ENCODE measurements at regions not wholly inside any gene's neighbourhood (a gene's known extent, or its start where the extent isn't known, plus 50 kb on each side); places are given as distances from the start of the nearest gene placed in this dataset.

DNA sequence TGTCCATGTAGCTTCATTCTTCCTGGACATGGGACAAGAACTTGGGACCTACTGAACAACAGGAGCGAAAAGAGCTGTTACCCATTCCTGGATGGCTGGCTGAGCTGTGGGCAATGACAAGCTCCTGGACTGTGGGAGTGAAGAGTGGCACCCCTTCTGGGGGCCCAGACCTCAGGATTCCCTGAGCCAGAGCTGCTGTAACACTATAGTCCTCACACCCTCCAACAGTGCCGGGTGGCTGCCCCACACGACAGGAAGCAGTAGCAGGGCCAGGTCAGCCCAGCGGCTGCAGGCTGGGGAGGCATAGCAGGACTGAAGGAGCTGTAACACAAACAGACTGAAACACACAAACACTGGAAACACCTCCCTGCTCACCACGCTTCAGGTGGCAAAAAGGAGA is 169.7 kb upstream of the IRX2 start:
- H3K4me1 ChIP-seq (ENCODE audit: insufficient read depth, poor library complexity, severe bottlenecking) = no peaks in the 10 kb centered on the region
- DNase-seq (ENCODE audit: low spot score) (no peak), ATAC-seq (ENCODE audit: low read depth) (no peak)
- peaks cover 5% of the 10 kb centered on the region for H3K9me3 ChIP-seq (ENCODE audit: severe bottlenecking)
- no peak overlapping the region for H3K4me3 ChIP-seq (ENCODE audit: severe bottlenecking)
- no peaks in the 10 kb centered on the region for H3K36me3 ChIP-seq (ENCODE audit: low read depth)
- TF ChIP-seq, protein P1, sequence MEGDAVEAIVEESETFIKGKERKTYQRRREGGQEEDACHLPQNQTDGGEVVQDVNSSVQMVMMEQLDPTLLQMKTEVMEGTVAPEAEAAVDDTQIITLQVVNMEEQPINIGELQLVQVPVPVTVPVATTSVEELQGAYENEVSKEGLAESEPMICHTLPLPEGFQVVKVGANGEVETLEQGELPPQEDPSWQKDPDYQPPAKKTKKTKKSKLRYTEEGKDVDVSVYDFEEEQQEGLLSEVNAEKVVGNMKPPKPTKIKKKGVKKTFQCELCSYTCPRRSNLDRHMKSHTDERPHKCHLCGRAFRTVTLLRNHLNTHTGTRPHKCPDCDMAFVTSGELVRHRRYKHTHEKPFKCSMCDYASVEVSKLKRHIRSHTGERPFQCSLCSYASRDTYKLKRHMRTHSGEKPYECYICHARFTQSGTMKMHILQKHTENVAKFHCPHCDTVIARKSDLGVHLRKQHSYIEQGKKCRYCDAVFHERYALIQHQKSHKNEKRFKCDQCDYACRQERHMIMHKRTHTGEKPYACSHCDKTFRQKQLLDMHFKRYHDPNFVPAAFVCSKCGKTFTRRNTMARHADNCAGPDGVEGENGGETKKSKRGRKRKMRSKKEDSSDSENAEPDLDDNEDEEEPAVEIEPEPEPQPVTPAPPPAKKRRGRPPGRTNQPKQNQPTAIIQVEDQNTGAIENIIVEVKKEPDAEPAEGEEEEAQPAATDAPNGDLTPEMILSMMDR (IDR thresholded peaks at IDR 0.05; ENCODE audit: poor library complexity, severe bottlenecking) = no peak
- no peak overlapping the region for H3K27ac ChIP-seq (ENCODE audit: poor library complexity, severe bottlenecking)
- H3K27me3 ChIP-seq (ENCODE audit: insufficient read depth, poor library complexity, severe bottlenecking) = no peaks in the 10 kb centered on the region

DNA sequence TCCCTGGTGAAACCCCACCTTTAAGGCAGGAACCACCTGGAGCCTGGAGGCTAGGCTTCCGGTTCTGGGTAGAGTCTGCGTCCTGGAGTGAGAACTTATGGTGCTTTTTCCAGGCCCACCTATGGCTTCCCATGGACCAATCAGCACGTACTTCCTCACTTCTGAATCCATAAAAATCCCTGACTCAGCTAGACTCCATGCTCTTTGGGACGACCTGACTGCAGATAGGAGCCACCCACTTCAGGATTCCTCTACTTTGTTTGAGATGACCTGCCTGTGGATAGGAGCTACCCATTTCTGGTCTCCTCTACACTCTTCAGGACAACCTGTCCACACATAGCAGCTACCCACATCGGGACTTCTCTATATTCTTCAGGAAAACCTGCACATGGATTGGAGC is 168.8 kb upstream of the IRX2 start:
- Histone ChIP-seq H3K4me1 (ENCODE audit: insufficient read depth, poor library complexity, severe bottlenecking) (no peaks in the 10 kb centered on the region), H3K36me3 (ENCODE audit: low read depth) (no peaks in the 10 kb centered on the region), H3K9me3 (ENCODE audit: severe bottlenecking) (peaks cover 5% of the 10 kb centered on the region), H3K27me3 (ENCODE audit: insufficient read depth, poor library complexity, severe bottlenecking) (no peaks in the 10 kb centered on the region), H3K27ac (ENCODE audit: poor library complexity, severe bottlenecking) (no peak overlapping the region), H3K4me3 (ENCODE audit: severe bottlenecking) (no peak overlapping the region)
- DNase-seq (ENCODE audit: low spot score) = no peak
- no peak for ATAC-seq (ENCODE audit: low read depth)
- TF ChIP-seq, protein P1 (IDR thresholded peaks at IDR 0.05; ENCODE audit: poor library complexity, severe bottlenecking) = no peak

DNA sequence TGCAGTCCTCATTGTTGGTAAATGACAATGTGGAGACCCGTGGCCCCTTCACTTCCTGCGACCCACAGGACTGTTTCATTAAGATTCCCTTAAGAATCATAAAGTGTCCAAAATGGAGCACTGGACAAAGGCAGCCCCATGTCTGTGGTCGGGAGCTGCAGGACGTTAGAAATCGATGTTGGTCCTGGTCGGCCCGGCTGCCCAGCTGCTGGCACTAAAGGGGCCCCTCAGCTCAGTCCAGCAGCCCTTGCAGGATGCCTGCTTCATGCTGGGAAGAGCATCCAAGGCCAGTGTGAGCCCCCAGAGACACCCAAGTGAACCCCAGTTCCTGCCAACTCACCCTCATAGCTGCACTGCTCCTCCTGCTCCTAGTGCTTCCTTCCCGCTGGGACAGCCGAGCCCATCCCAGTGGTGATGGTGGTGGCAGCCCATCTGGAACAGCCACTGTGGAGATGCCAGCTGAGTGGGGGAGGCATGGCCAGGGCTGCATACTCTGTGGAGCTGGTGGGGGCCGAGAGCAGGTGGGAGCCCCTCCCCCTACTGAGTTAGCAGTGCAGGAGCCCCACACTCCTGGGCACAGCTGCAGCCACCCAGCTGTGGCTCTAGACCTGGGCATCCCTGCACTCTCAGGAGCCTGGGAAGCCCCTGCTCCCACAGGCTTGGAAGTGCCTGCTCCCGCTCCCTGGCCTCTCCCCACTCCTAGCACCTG is 168.0 kb upstream of the IRX2 start:
- Histone ChIP-seq H3K36me3 (ENCODE audit: low read depth) (no peaks in the 10 kb centered on the region), H3K4me1 (ENCODE audit: insufficient read depth, poor library complexity, severe bottlenecking) (no peaks in the 10 kb centered on the region), H3K27ac (ENCODE audit: poor library complexity, severe bottlenecking) (no peak overlapping the region), H3K27me3 (ENCODE audit: insufficient read depth, poor library complexity, severe bottlenecking) (no peaks in the 10 kb centered on the region), H3K4me3 (ENCODE audit: severe bottlenecking) (no peak overlapping the region), H3K9me3 (ENCODE audit: severe bottlenecking) (peaks cover 5% of the 10 kb centered on the region)
- TF ChIP-seq, protein P1 (IDR thresholded peaks at IDR 0.05; ENCODE audit: poor library complexity, severe bottlenecking) = no peak
- DNase-seq (ENCODE audit: low spot score) = no peak
- ATAC-seq (ENCODE audit: low read depth) = no peak

DNA sequence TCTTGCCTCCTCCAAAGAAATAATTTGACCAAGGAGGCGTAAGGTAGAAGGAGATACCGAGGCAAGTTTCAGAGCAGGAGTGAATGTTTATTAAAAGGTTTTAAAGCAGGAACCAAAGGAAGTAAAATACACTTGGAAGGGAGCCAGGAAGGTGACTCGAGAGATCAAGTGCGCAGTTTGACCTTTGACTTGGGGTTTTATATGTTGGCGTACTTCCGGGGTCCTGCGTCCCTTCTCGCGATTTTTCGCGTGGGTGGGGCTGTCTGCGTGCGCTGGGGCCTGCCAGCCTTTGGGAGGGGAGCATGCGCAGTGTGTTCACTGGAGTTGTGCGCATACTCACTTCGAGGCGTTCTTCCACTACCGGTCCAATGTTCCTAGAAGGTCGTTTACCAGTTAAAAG is 166.0 kb upstream of the IRX2 start:
- Histone ChIP-seq H3K9me3 (ENCODE audit: severe bottlenecking) (no peaks in the 10 kb centered on the region), H3K27me3 (ENCODE audit: insufficient read depth, poor library complexity, severe bottlenecking) (no peaks in the 10 kb centered on the region), H3K27ac (ENCODE audit: poor library complexity, severe bottlenecking) (no peak overlapping the region), H3K4me3 (ENCODE audit: severe bottlenecking) (no peak overlapping the region), H3K36me3 (ENCODE audit: low read depth) (no peaks in the 10 kb centered on the region), H3K4me1 (ENCODE audit: insufficient read depth, poor library complexity, severe bottlenecking) (no peaks in the 10 kb centered on the region)
- DNase-seq (ENCODE audit: low spot score) = no peak
- ATAC-seq (ENCODE audit: low read depth) = no peak
- TF ChIP-seq, protein P1 (IDR thresholded peaks at IDR 0.05; ENCODE audit: poor library complexity, severe bottlenecking) = no peak

DNA sequence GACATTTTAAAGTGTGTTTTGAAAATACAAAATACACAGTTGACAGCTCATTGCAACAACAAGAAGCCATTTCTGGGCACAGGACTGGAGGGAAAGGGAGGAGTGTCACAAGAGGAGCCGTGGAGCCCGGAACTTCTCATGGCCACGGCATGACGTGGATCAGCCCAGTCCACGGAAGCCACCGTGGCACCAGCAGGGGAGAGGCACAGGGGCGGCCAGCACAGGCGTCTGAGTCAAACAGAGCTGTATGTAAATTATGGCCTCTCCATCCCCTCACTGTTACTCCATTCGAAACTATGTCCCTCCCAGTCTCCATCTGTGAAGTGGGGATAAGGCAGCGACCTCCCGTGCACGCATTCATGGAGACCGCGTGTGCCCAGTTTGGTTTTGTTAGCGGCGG is 165.6 kb upstream of the IRX2 start:
- no peak for ATAC-seq (ENCODE audit: low read depth)
- no peak for DNase-seq (ENCODE audit: low spot score)
- no peak overlapping the region for H3K27ac ChIP-seq (ENCODE audit: poor library complexity, severe bottlenecking)
- TF ChIP-seq, protein P1 (IDR thresholded peaks at IDR 0.05; ENCODE audit: poor library complexity, severe bottlenecking) = no peak
- no peaks in the 10 kb centered on the region for H3K27me3 ChIP-seq (ENCODE audit: insufficient read depth, poor library complexity, severe bottlenecking)
- no peaks in the 10 kb centered on the region for H3K9me3 ChIP-seq (ENCODE audit: severe bottlenecking)
- H3K4me3 ChIP-seq (ENCODE audit: severe bottlenecking) = no peak overlapping the region
- H3K36me3 ChIP-seq (ENCODE audit: low read depth) = no peaks in the 10 kb centered on the region
- H3K4me1 ChIP-seq (ENCODE audit: insufficient read depth, poor library complexity, severe bottlenecking) = no peaks in the 10 kb centered on the region

All from RWPE2 (cell line).